GM23338 (cell line): ENCODE measurements at regions not wholly inside any gene's neighbourhood (a gene's known extent, or its start where the extent isn't known, plus 50 kb on each side); places are given as distances from the start of the nearest gene placed in this dataset.

Source experiments
- ATAC-seq: fragments of 200-7000 bp; cut with Tn5 transposase; 3 replicates; pipeline ENCODE4 v1.9.1; 2020
- DNase-seq: peaks from one replicate; pipeline ENCODE4 v3.0.0-alpha.2; 2015; ENCODE audit warnings: low spot score
- H2AFZ ChIP-seq: fragments of 200-600 bp; sonication (generic); 2 replicates; pipeline ENCODE4 v1.8.0; 2016; ENCODE audit warnings: antibody characterized with exemption, mild to moderate bottlenecking, moderate library complexity
- H3F3A ChIP-seq: fragments of 200-600 bp; sonication (generic); replicated peaks from 2 replicates; pipeline ENCODE4 v1.8.0; 2017; ENCODE audit warnings: antibody characterized with exemption, mixed run types, low read depth
- H3K27ac ChIP-seq: fragments of 200-600 bp; sonication (generic); 2 replicates; pipeline ENCODE4 v1.6.1; 2016; ENCODE audit warnings: low read depth
- H3K27me3 ChIP-seq: fragments of 200-600 bp; sonication (generic); 2 replicates; pipeline ENCODE4 v1.8.0; 2016; ENCODE audit warnings: mild to moderate bottlenecking, mixed run types, moderate library complexity; ENCODE audit not compliant: insufficient read depth
- H3K36me3 ChIP-seq: fragments of 200-600 bp; sonication (generic); 2 replicates; pipeline ENCODE4 v1.8.0; 2016; ENCODE audit warnings: mild to moderate bottlenecking; ENCODE audit not compliant: insufficient read depth
- H3K4me1 ChIP-seq: fragments of 200-600 bp; sonication (generic); 2 replicates; pipeline ENCODE4 v1.8.0; 2016; ENCODE audit warnings: mild to moderate bottlenecking, moderate library complexity; ENCODE audit not compliant: insufficient read depth
- H3K4me2 ChIP-seq: fragments of 200-600 bp; sonication (generic); 2 replicates; pipeline ENCODE4 v1.7.1; 2017; ENCODE audit warnings: mixed run types
- H3K4me3 ChIP-seq: fragments of 200-600 bp; sonication (generic); 2 replicates; pipeline ENCODE4 v1.6.1; 2016; ENCODE audit warnings: mixed run types
- H3K79me2 ChIP-seq: fragments of 200-600 bp; sonication (generic); replicated peaks from 2 replicates; pipeline ENCODE4 v1.8.0; 2017; ENCODE audit warnings: mild to moderate bottlenecking; ENCODE audit not compliant: insufficient read depth
- H3K9me2 ChIP-seq: fragments of 200-600 bp; sonication (generic); 2 replicates; pipeline ENCODE4 v1.8.0; 2017; ENCODE audit not compliant: insufficient read depth
- H4K20me1 ChIP-seq: fragments of 200-600 bp; sonication (generic); replicated peaks from 2 replicates; pipeline ENCODE4 v1.8.0; 2017; ENCODE audit warnings: mild to moderate bottlenecking; ENCODE audit not compliant: insufficient read depth
- H3K27ac Mint-ChIP-seq: 2 replicates; pipeline ENCODE4 v1.8.0; 2020; ENCODE audit warnings: inconsistent platforms, mild to moderate bottlenecking, moderate library complexity, mixed read lengths
- H3K27me3 Mint-ChIP-seq: 3 replicates; pipeline ENCODE4 v1.8.0; 2022; ENCODE audit warnings: low read depth, mild to moderate bottlenecking, moderate library complexity, mixed read lengths, inconsistent platforms; ENCODE audit not compliant: insufficient read depth, poor library complexity
- H3K36me3 Mint-ChIP-seq: 3 replicates; pipeline ENCODE4 v1.8.0; 2021; ENCODE audit warnings: low read depth, mild to moderate bottlenecking, inconsistent platforms, moderate library complexity, mixed read lengths
- H3K4me1 Mint-ChIP-seq: 3 replicates; pipeline ENCODE4 v1.8.0; 2020; ENCODE audit warnings: mild to moderate bottlenecking, inconsistent platforms, mixed read lengths
- H3K4me3 Mint-ChIP-seq: 3 replicates; pipeline ENCODE4 v1.8.0; 2021; ENCODE audit warnings: moderate library complexity, mild to moderate bottlenecking, inconsistent platforms, mixed read lengths
- H3K9me3 Mint-ChIP-seq: 3 replicates; pipeline ENCODE4 v1.8.0; 2020; ENCODE audit warnings: moderate library complexity, mild to moderate bottlenecking, inconsistent platforms, mixed read lengths
- JUNB ChIP-seq: IDR thresholded peaks from one replicate; pipeline ENCODE4 v1.6.1; 2016; ENCODE audit warnings: antibody characterized with exemption; ENCODE audit not compliant: unreplicated experiment
- POLR2AphosphoS5 ChIP-seq: IDR thresholded peaks from 2 replicates; pipeline ENCODE4 v1.6.1; 2016; ENCODE audit warnings: antibody characterized with exemption, low read depth
- REST ChIP-seq: IDR thresholded peaks from one replicate; pipeline ENCODE4 v1.6.1; 2018; ENCODE audit warnings: antibody characterized with exemption; ENCODE audit not compliant: unreplicated experiment
- ZNF114 ChIP-seq: fragments of 250-450 bp; sonication (Bioruptor Pico); IDR thresholded peaks from 2 replicates; pipeline ENCODE4 v1.5.0; 2020; ENCODE audit warnings: mild to moderate bottlenecking, moderate library complexity
- ZNF331 ChIP-seq: fragments of 250-450 bp; sonication (Bioruptor Pico); IDR thresholded peaks from 2 replicates; pipeline ENCODE4 v1.5.0; 2020; ENCODE audit warnings: low read depth, mild to moderate bottlenecking, moderate library complexity
- ZNF462 ChIP-seq: fragments of 250-450 bp; sonication (Bioruptor Pico); IDR thresholded peaks from 2 replicates; pipeline ENCODE4 v1.5.0; 2020; ENCODE audit warnings: mild to moderate bottlenecking, moderate library complexity

GRCh38 chr1:177847843-177848242, 122.0 kb downstream of the SEC16B start (continued):
- no peak for TF ChIP-seq ZNF462 (CRISPR knock-in tag)

- peaks cover 10% of the 10 kb centered on the region; the same call in 1 of the 2 replicates for H3K4me1 ChIP-seq
- Mint-ChIP-seq H3K27me3 (no peaks in the 10 kb centered on the region), H3K36me3 (no peaks in the 10 kb centered on the region), H3K9me3 (no peaks in the 10 kb centered on the region), H3K4me1 (peaks cover 3% of the 10 kb centered on the region; the same call in 2 of the 3 replicates), H3K4me3 (no peak overlapping the region), H3K27ac (no peak overlapping the region)
- H3K27me3 ChIP-seq: no peaks in the 10 kb centered on the region
- peaks cover 15% of the 10 kb centered on the region; the same call in 1 of the 2 replicates for H3K9me2 ChIP-seq
- H4K20me1 ChIP-seq: no peaks in the 10 kb centered on the region
- no peak overlapping the region for H3K4me2 ChIP-seq
- no peak overlapping the region for H2AFZ ChIP-seq
- no peak for DNase-seq
- no peak overlapping the region for H3K27ac ChIP-seq
- no peaks in the 10 kb centered on the region for H3K36me3 ChIP-seq
- no peak for ATAC-seq
- no peaks in the 10 kb centered on the region for H3K79me2 ChIP-seq
- H3F3A ChIP-seq: no peaks in the 10 kb centered on the region
- H3K4me3 ChIP-seq: no peak overlapping the region
- TF ChIP-seq ZNF462 (CRISPR knock-in tag) (no peak), POLR2AphosphoS5 (no peak), ZNF331 (no peak), ZNF114 (CRISPR knock-in tag) (no peak), JUNB (no peak), REST (no peak)
These were observed 130.9 kb downstream of the SEC16B start for GRCh38 chr1:177838907-177839485.
